ENCODE measurements at regions not wholly inside any gene's neighbourhood (a gene's known extent, or its start where the extent isn't known, plus 50 kb on each side); places are given as distances from the start of the nearest gene placed in this dataset.

DNA sequence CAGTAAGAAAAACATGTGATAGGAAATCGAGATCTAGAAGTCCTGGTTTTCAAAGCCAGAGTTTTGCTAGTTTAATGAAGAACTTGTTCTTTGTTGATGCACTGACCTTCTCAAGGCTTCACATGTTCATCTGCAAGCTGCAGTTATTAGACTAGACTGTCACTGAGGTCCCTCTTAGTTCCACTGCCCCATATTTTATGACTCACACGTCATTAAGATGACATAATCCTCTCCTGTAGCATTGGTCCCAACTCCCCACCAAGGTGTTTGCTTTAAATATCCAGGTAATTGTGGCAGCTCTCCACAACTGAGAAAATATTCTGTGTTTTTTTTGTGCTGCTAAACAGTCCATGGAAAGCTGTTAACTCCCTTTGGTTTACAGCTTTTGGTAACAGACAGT, 149.7 kb downstream of the MREG start:
- no peak overlapping the region for H3K4me2 ChIP-seq (ENCODE audit: control insufficient read depth, insufficient read depth)
- BruUV-seq (replicated peaks): no TSS peak
- ChIA-PET RAD21 (ENCODE audit: unreplicated experiment) (no interaction called here), POLR2A (no interaction called here), SMC1A (ENCODE audit: uncharacterized antibody, unreplicated experiment) (no interaction called here), CTCF (interaction anchor here (1.5 kb wide), 1 partner anchor 30 kb away, joined by 3 read pairs; no protein-coding TSS in a partner anchor)
- H2AFZ ChIP-seq (ENCODE audit: control insufficient read depth, low read depth, low read length): no peak overlapping the region
- intact Hi-C loops (cut with micrococcal nuclease; ENCODE audit: unreplicated experiment): no loop called here
- H3K9me3 ChIP-seq (replicated peaks; ENCODE audit: control insufficient read depth, insufficient read depth, low read length): no peaks in the 10 kb centered on the region; the same call in 2 of the 3 replicates
- no peaks in the 10 kb centered on the region for H3K79me2 ChIP-seq (ENCODE audit: control insufficient read depth, insufficient read depth, low read length)
- no peaks in the 10 kb centered on the region for H4K20me1 ChIP-seq (ENCODE audit: control insufficient read depth, insufficient read depth)
- ATAC-seq (no peak), DNase-seq (ENCODE audit: low read depth, low spot score) (no peak), FAIRE-seq (no peak)
- TF ChIP-seq POU2F2 (IDR thresholded peaks at IDR 0.05; ENCODE audit: borderline replicate concordance, low read depth, low read length) (no peak), CREM (IDR thresholded peaks at IDR 0.05; ENCODE audit: low read depth) (no peak), PAX5 (IDR thresholded peaks at IDR 0.05; ENCODE audit: borderline replicate concordance, low read depth, low read length) (no peak), SUZ12 (IDR thresholded peaks at IDR 0.05; ENCODE audit: unreplicated experiment) (no peak), ETV6 (conservative IDR thresholded peaks at IDR 0.05 in 1 of 2, IDR thresholded peaks at IDR 0.05 in 1 of 2; ENCODE audit: borderline replicate concordance in 1 of 2, low read depth in 1 of 2) (no peak), DPF2 (IDR thresholded peaks at IDR 0.05) (no peak), CBFB (IDR thresholded peaks at IDR 0.05; ENCODE audit: low read depth) (no peak), HDAC2 (IDR thresholded peaks at IDR 0.05) (no peak), TBL1XR1 (IDR thresholded peaks at IDR 0.05; ENCODE audit: low read depth, low read length) (no peak), LARP7 (IDR thresholded peaks at IDR 0.05) (no peak)
- TF ChIP-seq, protein P1, sequence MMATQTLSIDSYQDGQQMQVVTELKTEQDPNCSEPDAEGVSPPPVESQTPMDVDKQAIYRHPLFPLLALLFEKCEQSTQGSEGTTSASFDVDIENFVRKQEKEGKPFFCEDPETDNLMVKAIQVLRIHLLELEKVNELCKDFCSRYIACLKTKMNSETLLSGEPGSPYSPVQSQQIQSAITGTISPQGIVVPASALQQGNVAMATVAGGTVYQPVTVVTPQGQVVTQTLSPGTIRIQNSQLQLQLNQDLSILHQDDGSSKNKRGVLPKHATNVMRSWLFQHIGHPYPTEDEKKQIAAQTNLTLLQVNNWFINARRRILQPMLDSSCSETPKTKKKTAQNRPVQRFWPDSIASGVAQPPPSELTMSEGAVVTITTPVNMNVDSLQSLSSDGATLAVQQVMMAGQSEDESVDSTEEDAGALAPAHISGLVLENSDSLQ (IDR thresholded peaks at IDR 0.05): no peak
- TF ChIP-seq, protein P2, sequence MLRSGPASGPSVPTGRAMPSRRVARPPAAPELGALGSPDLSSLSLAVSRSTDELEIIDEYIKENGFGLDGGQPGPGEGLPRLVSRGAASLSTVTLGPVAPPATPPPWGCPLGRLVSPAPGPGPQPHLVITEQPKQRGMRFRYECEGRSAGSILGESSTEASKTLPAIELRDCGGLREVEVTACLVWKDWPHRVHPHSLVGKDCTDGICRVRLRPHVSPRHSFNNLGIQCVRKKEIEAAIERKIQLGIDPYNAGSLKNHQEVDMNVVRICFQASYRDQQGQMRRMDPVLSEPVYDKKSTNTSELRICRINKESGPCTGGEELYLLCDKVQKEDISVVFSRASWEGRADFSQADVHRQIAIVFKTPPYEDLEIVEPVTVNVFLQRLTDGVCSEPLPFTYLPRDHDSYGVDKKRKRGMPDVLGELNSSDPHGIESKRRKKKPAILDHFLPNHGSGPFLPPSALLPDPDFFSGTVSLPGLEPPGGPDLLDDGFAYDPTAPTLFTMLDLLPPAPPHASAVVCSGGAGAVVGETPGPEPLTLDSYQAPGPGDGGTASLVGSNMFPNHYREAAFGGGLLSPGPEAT (IDR thresholded peaks at IDR 0.05; ENCODE audit: low read depth): no peak
- 3% methylated on average over 2 of the region's 2 CpGs for WGBS (ENCODE audit: insufficient coverage, insufficient replicate concordance, low lambda C conversion rate, missing lambda C conversion rate)
- H3K9ac ChIP-seq (ENCODE audit: control insufficient read depth, insufficient read depth, low read length): no peak overlapping the region
- no peak overlapping the region for H3K4me3 ChIP-seq
- H3K27me3 ChIP-seq (replicated peaks in 1 of 2; ENCODE audit: control insufficient read depth in 2 of 2, insufficient read depth in 2 of 2, low read length in 1 of 2): no peaks in the 10 kb centered on the region; a peak in 1 of 4 replicates
- in situ Hi-C loops (cut with MboI): no loop called here
- no peaks in the 10 kb centered on the region for H3K36me3 ChIP-seq (ENCODE audit: control insufficient read depth in 2 of 2, insufficient read depth in 2 of 2, low read length in 1 of 2)
- H3K27ac ChIP-seq (ENCODE audit: control insufficient read depth, insufficient read depth): no peak overlapping the region
- no peaks in the 10 kb centered on the region for H3K4me1 ChIP-seq (ENCODE audit: control insufficient read depth, insufficient read depth, low read length)
